B cell (primary cell): ENCODE measurements at regions not wholly inside any gene's neighbourhood (a gene's known extent, or its start where the extent isn't known, plus 50 kb on each side); places are given as distances from the start of the nearest gene placed in this dataset.

Source experiments
- ATAC-seq: fragments of 200-7000 bp; cut with Tn5 transposase; one replicate; pipeline ENCODE4 v1.10.0; 2021; ENCODE audit warnings: low read depth, mild to moderate bottlenecking, moderate number of reproducible peaks, moderate library complexity
- CTCF ChIA-PET: fragments of 350-600 bp; sonication (Branson Sonifier 250); formaldehyde crosslinking; loops from one replicate; lab custom pipeline; 2021; ENCODE audit warnings: antibody characterized with exemption, inconsistent platforms; lab: Charles Lee
- POLR2A ChIA-PET: fragments of 350-600 bp; sonication (Branson Sonifier 250); formaldehyde crosslinking; loops from one replicate; lab custom pipeline; 2021; ENCODE audit warnings: antibody characterized with exemption; lab: Charles Lee
- DNase-seq: peaks from one replicate; pipeline ENCODE4 v3.0.0; 2013
- H2AFZ ChIP-seq: 2 replicates; pipeline ENCODE4 v1.6.1; 2012; ENCODE audit warnings: mild to moderate bottlenecking, low read depth, low read length; ENCODE audit not compliant: insufficient read depth, poor library complexity, severe bottlenecking
- H3K27ac ChIP-seq, 2 donors: 1 replicate in 1 of 2; 2 replicates in 1 of 2; pipeline ENCODE4 v1.5.1; 2012 to 2013; ENCODE audit warnings: low read length in 2 of 2, mild to moderate bottlenecking in 2 of 2, moderate library complexity in 1 of 2
- H3K27me3 ChIP-seq, 4 experiments: fragments of 200-600 bp in 1 of 4; sonication (generic) in 1 of 4; replicated peaks in 1 of 4; 1 replicate in 2 of 4; 2 replicates in 2 of 4; pipeline versions ENCODE4 v1.6.1 to v1.7.0; 2013 to 2016; ENCODE audit warnings: low read length in 3 of 4, mild to moderate bottlenecking in 2 of 4, mixed read lengths in 1 of 4, moderate library complexity in 1 of 4; ENCODE audit not compliant: insufficient read depth in 4 of 4, control insufficient read depth in 3 of 4; ENCODE audit errors: control extremely low read depth in 1 of 4
- H3K36me3 ChIP-seq, 2 experiments: replicated peaks in 1 of 2; 1 replicate in 1 of 2; 2 replicates in 1 of 2; pipeline versions ENCODE4 v1.6.1 to v1.7.1; 2013; ENCODE audit warnings: low read length in 1 of 2; ENCODE audit not compliant: insufficient read depth in 2 of 2, control insufficient read depth in 1 of 2; ENCODE audit errors: control extremely low read depth in 1 of 2, extremely low read depth in 1 of 2
- H3K4me1 ChIP-seq, 2 donors: fragments of 200-600 bp in 1 of 2; sonication (generic) in 1 of 2; 1 replicate in 1 of 2; 2 replicates in 1 of 2; pipeline versions ENCODE4 v1.5.1 to v1.6.1; 2013 to 2017; ENCODE audit warnings: low read length in 2 of 2; ENCODE audit not compliant: control insufficient read depth in 2 of 2, insufficient read depth in 2 of 2
- H3K4me2 ChIP-seq: replicated peaks from 2 replicates; pipeline ENCODE3; 2012; ENCODE audit warnings: mild to moderate bottlenecking, low read depth, low read length; ENCODE audit not compliant: poor library complexity, severe bottlenecking
- H3K4me3 ChIP-seq, 5 experiments: fragments of 200-600 bp in 1 of 5; sonication (generic) in 1 of 5; 1 replicate in 3 of 5; 2 replicates in 2 of 5; pipeline versions ENCODE4 v1.5.1 to v1.7.0; 2011 to 2016; ENCODE audit warnings: low read length in 4 of 5, mild to moderate bottlenecking in 4 of 5, low read depth in 2 of 5, control low read depth in 1 of 5, moderate library complexity in 1 of 5; ENCODE audit not compliant: insufficient read depth in 1 of 5; ENCODE audit errors: control extremely low read depth in 1 of 5, extremely low read depth in 1 of 5
- H3K79me2 ChIP-seq: fragments of 200-600 bp; sonication (generic); one replicate; pipeline ENCODE4 v1.6.0; 2016; ENCODE audit warnings: low read length; ENCODE audit not compliant: control insufficient read depth, insufficient read depth
- H3K9ac ChIP-seq: fragments of 200-600 bp; sonication (generic); 2 replicates; pipeline ENCODE4 v1.6.1; 2017; ENCODE audit warnings: mild to moderate bottlenecking, low read length, moderate library complexity
- H3K9me3 ChIP-seq, 3 donors: one replicate each; pipeline versions ENCODE4 v1.6.1 to v1.7.1; 2013; ENCODE audit warnings: low read length in 2 of 3; ENCODE audit not compliant: control insufficient read depth in 2 of 3, insufficient read depth in 1 of 3; ENCODE audit errors: control extremely low read depth in 1 of 3
- H4K20me1 ChIP-seq: 2 replicates; pipeline ENCODE4 v1.6.0; 2012; ENCODE audit warnings: mild to moderate bottlenecking, low read length; ENCODE audit not compliant: insufficient read depth, control insufficient read depth, poor library complexity, severe bottlenecking
- H3K27ac Mint-ChIP-seq: one replicate; pipeline ENCODE4 v1.8.0; 2021; ENCODE audit warnings: mixed read lengths
- H3K27me3 Mint-ChIP-seq: one replicate; pipeline ENCODE4 v1.8.0; 2021; ENCODE audit warnings: mixed read lengths
- H3K4me1 Mint-ChIP-seq: one replicate; pipeline ENCODE4 v1.8.0; 2021; ENCODE audit warnings: mixed read lengths
- H3K4me3 Mint-ChIP-seq: one replicate; pipeline ENCODE4 v1.8.0; 2021; ENCODE audit warnings: mixed read lengths
- H3K9me3 Mint-ChIP-seq: one replicate; pipeline ENCODE4 v1.8.0; 2022; ENCODE audit warnings: mixed read lengths; ENCODE audit not compliant: insufficient read depth
- CTCF ChIP-seq: fragments of 200-600 bp; IDR thresholded peaks from one replicate; pipeline ENCODE4 v1.8.0; 2022; ENCODE audit warnings: antibody characterized with exemption, mild to moderate bottlenecking
- EZH2 ChIP-seq: IDR thresholded peaks from 2 replicates; pipeline ENCODE4 v1.6.1; 2012; ENCODE audit warnings: borderline replicate concordance, low read depth, mild to moderate bottlenecking, moderate library complexity, low read length; ENCODE audit not compliant: insufficient read depth, poor library complexity, severe bottlenecking
- WGBS: methylation state at CpG from one replicate; pipeline ENCODE4 v1.1.5; 2013; ENCODE audit warnings: missing lambda C conversion rate; ENCODE audit not compliant: insufficient coverage; 5-methylcytosine and 5-hydroxymethylcytosine counted together
- intact Hi-C: fragments of 100-400 bp; cut with micrococcal nuclease; formaldehyde crosslinking; loops from one replicate; pipeline ENCODE4 v1.10.0; 2022

DNA sequence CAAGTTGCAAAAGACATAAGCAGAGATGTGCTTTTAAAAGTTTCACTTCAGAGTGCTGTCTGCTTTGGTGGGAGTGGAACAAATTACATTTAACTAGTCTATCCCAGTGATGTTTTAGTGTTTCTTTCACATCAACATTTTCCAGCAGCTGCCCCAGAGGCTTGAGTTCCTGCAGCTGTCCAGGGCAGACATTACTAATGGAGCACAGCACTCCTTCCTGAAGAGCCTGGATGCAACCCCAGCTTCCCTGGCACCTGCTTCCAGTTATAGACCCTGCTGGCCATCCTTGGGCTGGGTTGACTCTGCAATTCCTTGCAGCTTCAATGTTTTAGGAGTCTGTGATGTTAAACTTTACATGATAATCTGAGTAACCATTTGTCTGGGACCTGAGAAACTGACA, 61.4 kb upstream of the PIRT start:
- Histone ChIP-seq H3K4me2 (no peak overlapping the region), H3K4me1 (no peaks in the 10 kb centered on the region), H3K9ac (no peak overlapping the region), H3K79me2 (no peaks in the 10 kb centered on the region), H3K4me3 (no peak overlapping the region), H4K20me1 (no peaks in the 10 kb centered on the region), H3K27ac (no peak overlapping the region), H3K27me3 (no peaks in the 10 kb centered on the region), H3K36me3 (no peaks in the 10 kb centered on the region), H2AFZ (no peak overlapping the region), H3K9me3 (peaks cover 0 to 1% (median 0%) of the 10 kb centered on the region in 3 donors)
- Mint-ChIP-seq H3K4me3 (no peak overlapping the region), H3K4me1 (no peaks in the 10 kb centered on the region), H3K9me3 (no peaks in the 10 kb centered on the region), H3K27ac (no peak overlapping the region), H3K27me3 (no peaks in the 10 kb centered on the region)
- ATAC-seq (no peak), DNase-seq (no peak)
- intact Hi-C loops: no loop called here
- ChIA-PET POLR2A (no interaction called here), CTCF (no interaction called here)
- TF ChIP-seq CTCF: no peak
- no peak for TF ChIP-seq EZH2

GRCh38 chr17:10894220-10894619, 56.3 kb upstream of the PIRT start:
- intact Hi-C loops: no loop called here
- no peak overlapping the region for H2AFZ ChIP-seq
- no peak overlapping the region for H3K27ac Mint-ChIP-seq
- no peak overlapping the region for H3K4me2 ChIP-seq
- H3K4me3 Mint-ChIP-seq: no peak overlapping the region
- 92% methylated on average over 1 of the region's 2 CpGs for WGBS
- CTCF ChIA-PET: no interaction called here
- H3K9me3 Mint-ChIP-seq: peaks cover 4% of the 10 kb centered on the region
- no peaks in the 10 kb centered on the region for H3K4me1 ChIP-seq
- no peaks in the 10 kb centered on the region for H4K20me1 ChIP-seq
- no peaks in the 10 kb centered on the region for H3K27me3 ChIP-seq
- H3K27ac ChIP-seq: no peak overlapping the region
- no peaks in the 10 kb centered on the region for H3K4me1 Mint-ChIP-seq
- no peaks in the 10 kb centered on the region for H3K79me2 ChIP-seq
- no peak overlapping the region for H3K4me3 ChIP-seq
- peaks cover 11% of the 10 kb centered on the region for H3K27me3 Mint-ChIP-seq
- no peaks in the 10 kb centered on the region for H3K36me3 ChIP-seq
- ATAC-seq: no peak
- H3K9ac ChIP-seq: no peak overlapping the region
- POLR2A ChIA-PET: no interaction called here
- no peak for DNase-seq
- TF ChIP-seq CTCF (no peak), EZH2 (no peak)
- no peaks in the 10 kb centered on the region for H3K9me3 ChIP-seq
